Osteocyte (in vitro differentiated cells): ENCODE measurements at regions not wholly inside any gene's neighbourhood (a gene's known extent, or its start where the extent isn't known, plus 50 kb on each side); places are given as distances from the start of the nearest gene placed in this dataset.

Experiments used
- DNase-seq: peaks from one replicate; pipeline ENCODE4 v3.0.0; 2021; ENCODE audit warnings: mixed read lengths; ENCODE audit not compliant: unreplicated experiment; ENCODE audit errors: extremely low spot score
- H3K27ac Mint-ChIP-seq: one replicate; pipeline ENCODE4 v1.8.0; 2021; ENCODE audit warnings: mild to moderate bottlenecking, mixed read lengths; ENCODE audit not compliant: unreplicated experiment
- H3K27me3 Mint-ChIP-seq: one replicate; pipeline ENCODE4 v1.8.0; 2021; ENCODE audit warnings: mixed read lengths; ENCODE audit not compliant: unreplicated experiment
- H3K36me3 Mint-ChIP-seq: one replicate; pipeline ENCODE4 v1.8.0; 2021; ENCODE audit warnings: mixed read lengths; ENCODE audit not compliant: unreplicated experiment
- H3K4me1 Mint-ChIP-seq: one replicate; pipeline ENCODE4 v1.8.0; 2021; ENCODE audit warnings: mixed read lengths; ENCODE audit not compliant: unreplicated experiment
- H3K4me3 Mint-ChIP-seq: one replicate; pipeline ENCODE4 v1.8.0; 2021; ENCODE audit warnings: mild to moderate bottlenecking, moderate library complexity, mixed read lengths; ENCODE audit not compliant: unreplicated experiment
- H3K9me3 Mint-ChIP-seq: one replicate; pipeline ENCODE4 v1.8.0; 2021; ENCODE audit warnings: mixed read lengths; ENCODE audit not compliant: unreplicated experiment
- TF ChIP-seq, protein P1 (sequence below): fragments of 200-600 bp; sonication (generic); IDR thresholded peaks from 2 replicates; pipeline ENCODE4 v1.5.0; 2021; ENCODE audit warnings: antibody characterized with exemption, mild to moderate bottlenecking, moderate library complexity

GRCh38 chr13:70391678-70392077 is 283.4 kb upstream of the KLHL1 start:
- Mint-ChIP-seq H3K4me3 (no peak overlapping the region), H3K27ac (no peak overlapping the region), H3K9me3 (no peaks in the 10 kb centered on the region), H3K36me3 (no peaks in the 10 kb centered on the region), H3K4me1 (no peaks in the 10 kb centered on the region), H3K27me3 (no peaks in the 10 kb centered on the region)
- DNase-seq: no peak
- TF ChIP-seq, protein P1, sequence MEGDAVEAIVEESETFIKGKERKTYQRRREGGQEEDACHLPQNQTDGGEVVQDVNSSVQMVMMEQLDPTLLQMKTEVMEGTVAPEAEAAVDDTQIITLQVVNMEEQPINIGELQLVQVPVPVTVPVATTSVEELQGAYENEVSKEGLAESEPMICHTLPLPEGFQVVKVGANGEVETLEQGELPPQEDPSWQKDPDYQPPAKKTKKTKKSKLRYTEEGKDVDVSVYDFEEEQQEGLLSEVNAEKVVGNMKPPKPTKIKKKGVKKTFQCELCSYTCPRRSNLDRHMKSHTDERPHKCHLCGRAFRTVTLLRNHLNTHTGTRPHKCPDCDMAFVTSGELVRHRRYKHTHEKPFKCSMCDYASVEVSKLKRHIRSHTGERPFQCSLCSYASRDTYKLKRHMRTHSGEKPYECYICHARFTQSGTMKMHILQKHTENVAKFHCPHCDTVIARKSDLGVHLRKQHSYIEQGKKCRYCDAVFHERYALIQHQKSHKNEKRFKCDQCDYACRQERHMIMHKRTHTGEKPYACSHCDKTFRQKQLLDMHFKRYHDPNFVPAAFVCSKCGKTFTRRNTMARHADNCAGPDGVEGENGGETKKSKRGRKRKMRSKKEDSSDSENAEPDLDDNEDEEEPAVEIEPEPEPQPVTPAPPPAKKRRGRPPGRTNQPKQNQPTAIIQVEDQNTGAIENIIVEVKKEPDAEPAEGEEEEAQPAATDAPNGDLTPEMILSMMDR: no peak

- Mint-ChIP-seq H3K9me3 (no peaks in the 10 kb centered on the region), H3K4me3 (no peak overlapping the region), H3K27me3 (no peaks in the 10 kb centered on the region)
Observed at GRCh38 chr13:70390968-70391367, 282.7 kb upstream of the KLHL1 start.

DNA sequence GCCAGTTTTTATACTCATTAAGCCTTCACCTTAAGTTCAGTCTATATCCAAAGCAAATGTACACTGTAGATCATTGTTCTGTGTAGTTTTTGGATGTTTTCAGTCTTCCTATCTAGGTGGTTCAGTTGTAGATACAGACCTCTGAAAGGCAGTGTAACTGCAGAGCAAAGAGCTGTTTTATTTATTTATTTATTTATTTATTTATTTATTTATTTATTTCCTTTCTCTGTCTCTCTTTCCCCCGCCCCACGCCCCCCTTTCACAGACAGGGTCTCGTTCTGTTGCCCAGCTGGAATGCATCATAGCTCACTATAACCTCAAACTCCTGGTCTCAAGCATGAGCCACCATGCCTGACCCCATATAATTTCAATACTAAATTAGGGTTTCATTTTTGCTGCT is 281.8 kb upstream of the KLHL1 start:
- Mint-ChIP-seq H3K27me3 (no peaks in the 10 kb centered on the region), H3K36me3 (no peaks in the 10 kb centered on the region), H3K9me3 (no peaks in the 10 kb centered on the region), H3K4me1 (no peaks in the 10 kb centered on the region), H3K27ac (no peak overlapping the region), H3K4me3 (no peak overlapping the region)
- TF ChIP-seq, protein P1: no peak
- no peak for DNase-seq

More at GRCh38 chr13:70390968-70391367, 282.7 kb upstream of the KLHL1 start:
- no peak for DNase-seq
- TF ChIP-seq, protein P1: no peak
- Mint-ChIP-seq H3K27ac (no peak overlapping the region), H3K4me1 (no peaks in the 10 kb centered on the region), H3K36me3 (no peaks in the 10 kb centered on the region)

GRCh38 chr13:70388935-70389334 is 280.7 kb upstream of the KLHL1 start:
- TF ChIP-seq, protein P1: no peak
- Mint-ChIP-seq H3K4me1 (no peaks in the 10 kb centered on the region), H3K27me3 (no peaks in the 10 kb centered on the region)

DNA sequence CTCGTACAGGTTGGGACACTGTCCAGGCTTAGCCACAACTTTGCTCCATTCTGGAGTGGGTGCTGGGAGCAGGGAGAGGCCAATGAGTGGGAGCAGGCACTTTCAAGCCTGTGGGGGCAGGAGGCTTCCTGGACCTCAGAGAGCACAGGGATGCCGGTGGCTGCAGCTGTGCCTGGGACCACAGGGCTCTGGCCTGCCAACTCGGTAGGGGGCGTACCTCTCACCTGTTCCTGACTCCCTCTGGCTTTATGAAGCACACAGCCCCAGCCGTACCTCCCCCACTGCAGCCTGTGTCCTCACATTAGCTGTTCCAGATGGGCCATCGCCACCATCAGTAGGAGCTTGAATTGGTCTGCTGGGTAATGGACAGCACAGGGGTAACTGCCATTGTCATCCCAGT is 278.7 kb upstream of the KLHL1 start:
- Mint-ChIP-seq H3K36me3 (no peaks in the 10 kb centered on the region), H3K4me3 (no peak overlapping the region), H3K9me3 (no peaks in the 10 kb centered on the region), H3K27me3 (no peaks in the 10 kb centered on the region), H3K4me1 (no peaks in the 10 kb centered on the region), H3K27ac (no peak overlapping the region)
- TF ChIP-seq, protein P1: no peak
- no peak for DNase-seq

More at GRCh38 chr13:70388935-70389334, 280.7 kb upstream of the KLHL1 start:
- Mint-ChIP-seq H3K4me3 (no peak overlapping the region), H3K9me3 (no peaks in the 10 kb centered on the region), H3K36me3 (no peaks in the 10 kb centered on the region), H3K27ac (no peak overlapping the region)
- no peak for DNase-seq
